ENCODE measurements at regions not wholly inside any gene's neighbourhood (a gene's known extent, or its start where the extent isn't known, plus 50 kb on each side); places are given as distances from the start of the nearest gene placed in this dataset.
"Not testable (repeated sequence)": the region's sequence is repeated elsewhere in the genome, so short reads cannot be mapped to it uniquely, and the experiment has no call there.

GRCh38 chr10:90289037-90289436 is 568.8 kb downstream of the HTR7 start:
- H3K36me3 ChIP-seq, result no peaks in the 10 kb centered on the region
- intact Hi-C loops (cut with DNase I), result no loop called here
- DNase-seq, result no peak
- H3K27me3 ChIP-seq, result no peaks in the 10 kb centered on the region
- H3K9me3 ChIP-seq, result no peaks in the 10 kb centered on the region
- TF ChIP-seq, protein P1, sequence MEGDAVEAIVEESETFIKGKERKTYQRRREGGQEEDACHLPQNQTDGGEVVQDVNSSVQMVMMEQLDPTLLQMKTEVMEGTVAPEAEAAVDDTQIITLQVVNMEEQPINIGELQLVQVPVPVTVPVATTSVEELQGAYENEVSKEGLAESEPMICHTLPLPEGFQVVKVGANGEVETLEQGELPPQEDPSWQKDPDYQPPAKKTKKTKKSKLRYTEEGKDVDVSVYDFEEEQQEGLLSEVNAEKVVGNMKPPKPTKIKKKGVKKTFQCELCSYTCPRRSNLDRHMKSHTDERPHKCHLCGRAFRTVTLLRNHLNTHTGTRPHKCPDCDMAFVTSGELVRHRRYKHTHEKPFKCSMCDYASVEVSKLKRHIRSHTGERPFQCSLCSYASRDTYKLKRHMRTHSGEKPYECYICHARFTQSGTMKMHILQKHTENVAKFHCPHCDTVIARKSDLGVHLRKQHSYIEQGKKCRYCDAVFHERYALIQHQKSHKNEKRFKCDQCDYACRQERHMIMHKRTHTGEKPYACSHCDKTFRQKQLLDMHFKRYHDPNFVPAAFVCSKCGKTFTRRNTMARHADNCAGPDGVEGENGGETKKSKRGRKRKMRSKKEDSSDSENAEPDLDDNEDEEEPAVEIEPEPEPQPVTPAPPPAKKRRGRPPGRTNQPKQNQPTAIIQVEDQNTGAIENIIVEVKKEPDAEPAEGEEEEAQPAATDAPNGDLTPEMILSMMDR (IDR thresholded peaks at IDR 0.05), result no peak
- no peak for ATAC-seq
- H3K4me1 ChIP-seq, result no peaks in the 10 kb centered on the region
- no peak overlapping the region for H3K4me3 ChIP-seq
- no peak overlapping the region for H3K27ac ChIP-seq

DNA sequence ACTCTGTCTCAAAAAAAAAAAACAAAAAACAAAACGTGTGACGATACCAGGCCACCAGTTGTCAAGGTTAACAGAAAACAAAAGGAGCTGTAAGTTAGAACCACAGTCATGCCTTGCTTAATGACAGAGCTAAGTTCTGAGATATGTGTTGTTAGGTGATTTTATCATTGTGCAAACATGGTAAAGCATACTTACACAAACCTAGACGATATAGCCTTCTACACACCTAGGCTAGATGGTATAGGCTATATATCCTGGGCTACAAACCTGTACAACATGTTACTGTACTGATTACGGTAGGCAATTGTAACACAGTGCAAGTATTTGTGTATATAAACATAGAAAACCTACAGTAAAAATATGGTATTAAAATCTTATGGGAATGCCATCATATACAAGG is 564.2 kb downstream of the HTR7 start:
- H3K36me3 ChIP-seq, result no peaks in the 10 kb centered on the region
- intact Hi-C loops (cut with DNase I), result no loop called here
- no peaks in the 10 kb centered on the region for H3K4me1 ChIP-seq
- DNase-seq, result no peak
- ATAC-seq, result no peak
- H3K27me3 ChIP-seq, result no peaks in the 10 kb centered on the region
- no peak overlapping the region for H3K27ac ChIP-seq
- no peaks in the 10 kb centered on the region for H3K9me3 ChIP-seq
- H3K4me3 ChIP-seq, result no peak overlapping the region
- TF ChIP-seq, protein P1 (IDR thresholded peaks at IDR 0.05), result no peak

DNA sequence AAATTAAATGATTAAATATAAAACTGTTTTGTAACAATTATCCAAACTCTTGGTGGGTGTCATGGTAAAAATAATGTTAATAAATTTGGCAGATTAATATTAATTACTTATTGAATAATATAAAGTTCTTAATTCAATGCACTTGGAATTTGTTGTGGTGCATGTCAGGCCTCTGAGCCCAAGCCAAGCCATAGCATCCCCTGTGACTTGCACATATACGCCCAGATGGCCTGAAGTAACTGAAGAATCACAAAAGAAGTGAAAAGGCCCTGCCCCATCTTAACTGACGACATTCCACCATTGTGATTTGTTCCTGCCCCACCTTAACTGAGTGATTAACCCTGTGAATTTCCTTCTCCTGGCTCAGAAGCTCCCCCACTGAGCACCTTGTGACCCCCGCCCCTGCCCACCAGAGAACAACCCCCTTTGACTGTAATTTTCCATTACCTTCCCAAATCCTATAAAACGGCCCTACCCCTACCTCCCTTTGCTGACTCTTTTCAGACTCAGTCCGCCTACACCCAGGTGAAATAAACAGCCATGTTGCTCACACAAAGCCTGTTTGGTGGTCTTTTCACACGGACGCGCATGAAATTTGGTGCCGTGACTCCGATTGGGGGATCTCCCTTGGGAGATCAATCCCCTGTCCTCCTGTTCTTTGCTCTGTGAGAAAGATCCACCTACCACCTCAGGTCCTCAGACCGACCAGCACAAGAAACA is 562.9 kb downstream of the HTR7 start:
- H3K27ac ChIP-seq; H3K4me3 ChIP-seq; ATAC-seq; H3K36me3 ChIP-seq; DNase-seq; H3K4me1 ChIP-seq; H3K9me3 ChIP-seq; H3K27me3 ChIP-seq; intact Hi-C loops (cut with DNase I): not testable (repeated sequence)

- H3K9me3 ChIP-seq; intact Hi-C loops (cut with DNase I); H3K4me1 ChIP-seq; ATAC-seq; H3K36me3 ChIP-seq; H3K27ac ChIP-seq; H3K4me3 ChIP-seq; H3K27me3 ChIP-seq; DNase-seq: not testable (repeated sequence)
These were observed 555.8 kb downstream of the HTR7 start for GRCh38 chr10:90302031-90302430.

DNA sequence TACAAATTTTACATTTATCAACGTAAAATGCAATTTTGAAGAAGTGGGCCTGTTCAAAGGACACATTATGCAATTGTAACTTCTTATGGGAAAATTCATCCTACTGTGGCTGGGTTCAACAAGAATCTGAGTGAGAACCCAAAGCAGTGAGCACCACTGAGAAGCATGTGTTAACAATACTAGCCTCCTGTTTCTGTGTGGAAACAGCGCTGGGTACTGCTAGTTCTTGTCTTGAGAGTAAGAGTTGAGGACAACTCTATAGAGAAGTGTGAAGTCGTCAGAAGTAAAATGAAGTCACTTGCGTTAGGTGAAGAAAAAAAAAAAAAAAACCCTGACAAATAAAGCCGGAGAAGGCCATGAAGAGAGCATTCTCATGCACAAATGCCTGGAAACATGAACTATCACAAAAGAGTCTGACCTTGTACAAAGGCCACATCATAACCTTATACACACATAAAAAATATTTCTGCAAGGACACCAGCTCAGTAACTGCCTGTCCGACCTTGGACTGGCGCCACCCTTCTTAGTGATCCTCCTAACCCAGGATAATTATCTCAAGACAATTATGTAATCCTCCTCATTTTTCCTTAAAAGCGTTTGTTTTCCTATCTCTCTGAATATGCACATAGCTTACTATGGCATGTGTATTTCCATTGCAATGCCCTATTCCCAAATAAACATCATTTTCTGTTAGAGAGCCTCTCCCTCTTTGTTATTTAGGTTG is 554.9 kb downstream of the HTR7 start:
- DNase-seq (no peak), ATAC-seq (no peak)
- intact Hi-C loops (cut with DNase I), result no loop called here
- Histone ChIP-seq H3K9me3 (no peaks in the 10 kb centered on the region), H3K36me3 (no peaks in the 10 kb centered on the region), H3K4me3 (no peak overlapping the region), H3K27ac (no peak overlapping the region), H3K27me3 (peaks cover 4% of the 10 kb centered on the region), H3K4me1 (no peaks in the 10 kb centered on the region)
- TF ChIP-seq, protein P1 (IDR thresholded peaks at IDR 0.05), result no peak

DNA sequence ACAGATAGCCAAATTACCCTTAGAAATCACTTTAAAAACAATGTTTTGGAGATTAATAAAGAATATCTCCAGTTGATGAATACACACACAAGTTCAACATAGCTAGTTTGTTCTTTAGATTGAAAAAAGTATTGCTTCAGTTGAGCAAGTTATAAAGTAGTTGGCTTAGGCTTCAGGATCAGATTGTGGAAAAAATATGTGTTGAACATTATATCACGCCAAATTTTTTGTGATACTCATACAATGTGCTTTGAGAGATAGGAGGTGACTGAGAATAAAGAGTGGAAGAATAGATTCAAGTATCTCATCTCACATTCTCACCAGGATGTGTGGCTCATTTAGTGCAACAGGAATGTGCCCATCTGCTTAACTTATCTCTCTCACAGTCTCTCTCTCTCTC is 553.3 kb downstream of the HTR7 start:
- Histone ChIP-seq H3K36me3 (no peaks in the 10 kb centered on the region), H3K27me3 (peaks cover 4% of the 10 kb centered on the region), H3K9me3 (no peaks in the 10 kb centered on the region), H3K4me3 (no peak overlapping the region), H3K4me1 (no peaks in the 10 kb centered on the region), H3K27ac (no peak overlapping the region)
- TF ChIP-seq, protein P1 (IDR thresholded peaks at IDR 0.05), result no peak
- intact Hi-C loops (cut with DNase I), result no loop called here
- ATAC-seq (no peak), DNase-seq (no peak)
